ENCODE measurements at regions not wholly inside any gene's neighbourhood (a gene's known extent, or its start where the extent isn't known, plus 50 kb on each side); places are given as distances from the start of the nearest gene placed in this dataset.
A peak's percentile ranks its signal among the peaks of the same experiment; 100 is the strongest.

GRCh38 chr6:93678841-93679454 lies 259.6 kb upstream of the EPHA7 start:
- no peaks in the 10 kb centered on the region for H3F3A ChIP-seq (ENCODE audit: insufficient read depth, low read length, poor library complexity, severe bottlenecking)
- H3K9me3 ChIP-seq (ENCODE audit: low read length): no peaks in the 10 kb centered on the region
- no peaks in the 10 kb centered on the region for H3K79me2 ChIP-seq (replicated peaks; ENCODE audit: insufficient read depth, low read length)
- TF ChIP-seq MXI1 (conservative IDR thresholded peaks at IDR 0.05; ENCODE audit: poor library complexity, severe bottlenecking) (no peak), EZH2 (IDR thresholded peaks at IDR 0.05; ENCODE audit: borderline replicate concordance, insufficient read depth, low read length, poor library complexity, severe bottlenecking) (no peak), POLR2AphosphoS5 (IDR thresholded peaks at IDR 0.05) (no peak), REST (IDR thresholded peaks at IDR 0.05; ENCODE audit: borderline replicate concordance) (no peak), SMC3 (conservative IDR thresholded peaks at IDR 0.05; ENCODE audit: poor library complexity) (no peak), RAD21 (conservative IDR thresholded peaks at IDR 0.05) (no peak), EP300 (conservative IDR thresholded peaks at IDR 0.05; ENCODE audit: poor library complexity, severe bottlenecking) (no peak)
- H3K27me3 ChIP-seq (ENCODE audit: insufficient read depth, low read depth, low read length): no peaks in the 10 kb centered on the region
- H2AFZ ChIP-seq (ENCODE audit: low read depth, low read length): no peak overlapping the region
- no peaks in the 10 kb centered on the region for H3K36me3 ChIP-seq (ENCODE audit: insufficient read depth, low read length)
- no peaks in the 10 kb centered on the region for H3K9me2 ChIP-seq (ENCODE audit: insufficient read depth, low read length)
- no peak overlapping the region for H3K9ac ChIP-seq (ENCODE audit: low read length)
- no peaks in the 10 kb centered on the region for H4K20me1 ChIP-seq (ENCODE audit: insufficient read depth)
- H3K4me3 ChIP-seq (ENCODE audit: low read length): peak overlapping the region; percentile 8
- H3K4me2 ChIP-seq (ENCODE audit: low read length): peak overlapping the region; percentile 26
- H3K27ac ChIP-seq (ENCODE audit: low read length): peak overlapping the region; percentile 25

GRCh38 chr6:93677264-93677965 lies 258.1 kb upstream of the EPHA7 start:
- H3K27ac ChIP-seq (ENCODE audit: low read length): peak overlapping the region; percentile 15
- no peak overlapping the region for H2AFZ ChIP-seq (ENCODE audit: low read depth, low read length)
- no peaks in the 10 kb centered on the region for H3K9me3 ChIP-seq (ENCODE audit: low read length)
- H3K27me3 ChIP-seq (ENCODE audit: insufficient read depth, low read depth, low read length): no peaks in the 10 kb centered on the region
- peak overlapping the region; percentile 9 for H3K4me3 ChIP-seq (ENCODE audit: low read length)
- no peak overlapping the region for H3K9ac ChIP-seq (ENCODE audit: low read length)
- no peak for TF ChIP-seq CTCF (IDR thresholded peaks at IDR 0.05; ENCODE audit: poor library complexity, severe bottlenecking)
- TF ChIP-seq TAF1 (IDR thresholded peaks at IDR 0.05; ENCODE audit: low read depth): no peak
- no peak for TF ChIP-seq EP300 (conservative IDR thresholded peaks at IDR 0.05; ENCODE audit: poor library complexity, severe bottlenecking)
- TF ChIP-seq SMC3 (conservative IDR thresholded peaks at IDR 0.05; ENCODE audit: poor library complexity): no peak
- TF ChIP-seq EZH2 (IDR thresholded peaks at IDR 0.05; ENCODE audit: borderline replicate concordance, insufficient read depth, low read length, poor library complexity, severe bottlenecking): no peak
- peak; percentile 26 for TF ChIP-seq POLR2AphosphoS5 (IDR thresholded peaks at IDR 0.05)
- TF ChIP-seq RAD21 (conservative IDR thresholded peaks at IDR 0.05): no peak
- no peak for TF ChIP-seq MXI1 (conservative IDR thresholded peaks at IDR 0.05; ENCODE audit: poor library complexity, severe bottlenecking)
- peak; percentile 93 for TF ChIP-seq REST (IDR thresholded peaks at IDR 0.05; ENCODE audit: borderline replicate concordance)
- H3K4me2 ChIP-seq (ENCODE audit: low read length): no peak overlapping the region
- no peaks in the 10 kb centered on the region for H3K36me3 ChIP-seq (ENCODE audit: insufficient read depth, low read length)
- no peaks in the 10 kb centered on the region for H3F3A ChIP-seq (ENCODE audit: insufficient read depth, low read length, poor library complexity, severe bottlenecking)
- H4K20me1 ChIP-seq (ENCODE audit: insufficient read depth): no peaks in the 10 kb centered on the region
- no peaks in the 10 kb centered on the region for H3K79me2 ChIP-seq (replicated peaks; ENCODE audit: insufficient read depth, low read length)
- no peaks in the 10 kb centered on the region for H3K9me2 ChIP-seq (ENCODE audit: insufficient read depth, low read length)

All from neural cell (in vitro differentiated cells).